ENCODE measurements at regions not wholly inside any gene's neighbourhood (a gene's known extent, or its start where the extent isn't known, plus 50 kb on each side); places are given as distances from the start of the nearest gene placed in this dataset.

DNA sequence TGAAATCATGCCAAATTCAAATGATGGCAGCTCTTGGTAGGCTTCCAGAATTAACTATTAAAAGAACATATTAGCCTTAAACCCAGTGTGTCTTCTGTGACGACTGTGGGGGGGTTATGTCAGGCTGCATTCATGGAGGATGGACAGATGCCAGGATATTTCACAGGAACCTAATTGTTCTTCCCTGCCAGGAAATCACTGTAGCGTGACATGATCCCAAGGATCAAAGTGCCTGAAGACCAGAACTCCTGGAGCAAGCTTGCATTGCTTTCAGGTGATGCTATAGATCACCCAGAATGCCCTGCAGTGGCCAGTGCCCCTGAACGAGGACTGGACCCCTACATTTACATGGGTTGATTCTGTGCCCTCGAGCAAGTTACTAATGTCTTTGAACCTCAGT lies 1093.0 kb upstream of the TENM3 start:
- Histone ChIP-seq H3K36me3 (ENCODE audit: insufficient read depth, low read length) (no peaks in the 10 kb centered on the region), H3K9me3 (ENCODE audit: low read length) (no peaks in the 10 kb centered on the region), H2AFZ (ENCODE audit: low read depth, low read length) (no peak overlapping the region), H3K4me3 (ENCODE audit: low read length) (no peak overlapping the region), H3K4me1 (ENCODE audit: insufficient read depth, low read length) (peaks cover 2% of the 10 kb centered on the region), H3K27me3 (ENCODE audit: insufficient read depth, low read length) (no peaks in the 10 kb centered on the region)

GRCh38 chr4:181151856-181152255 lies 1091.3 kb upstream of the TENM3 start:
- no peaks in the 10 kb centered on the region for H3K36me3 ChIP-seq (ENCODE audit: insufficient read depth, low read length)
- H3K4me3 ChIP-seq (ENCODE audit: low read length): no peak overlapping the region
- H3K27me3 ChIP-seq (ENCODE audit: insufficient read depth, low read length): no peaks in the 10 kb centered on the region
- H3K4me1 ChIP-seq (ENCODE audit: insufficient read depth, low read length): peaks cover 2% of the 10 kb centered on the region
- no peak overlapping the region for H2AFZ ChIP-seq (ENCODE audit: low read depth, low read length)
- H3K9me3 ChIP-seq (ENCODE audit: low read length): no peaks in the 10 kb centered on the region

DNA sequence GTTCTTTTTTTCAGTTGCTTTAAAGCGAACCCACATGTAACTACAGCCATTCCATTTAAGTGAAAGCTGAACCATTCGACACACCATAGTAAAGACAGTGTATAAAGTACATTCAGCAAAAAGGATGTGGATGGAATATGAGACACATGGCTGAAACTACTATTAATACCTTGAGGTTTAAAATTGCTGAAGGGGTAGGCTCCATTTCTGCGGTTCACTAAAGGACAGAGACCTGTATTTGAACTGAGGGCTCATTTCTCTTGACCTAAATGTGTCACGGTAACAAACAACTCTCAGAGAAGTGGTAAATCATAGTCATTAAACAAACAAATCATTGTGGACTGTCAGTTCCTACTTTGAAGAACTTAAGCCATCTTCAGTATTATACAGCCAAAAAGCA lies 1085.6 kb upstream of the TENM3 start:
- Histone ChIP-seq H3K9me3 (ENCODE audit: low read length) (no peaks in the 10 kb centered on the region), H3K4me3 (ENCODE audit: low read length) (no peak overlapping the region), H2AFZ (ENCODE audit: low read depth, low read length) (no peak overlapping the region), H3K4me1 (ENCODE audit: insufficient read depth, low read length) (no peaks in the 10 kb centered on the region), H3K27me3 (ENCODE audit: insufficient read depth, low read length) (no peaks in the 10 kb centered on the region), H3K36me3 (ENCODE audit: insufficient read depth, low read length) (no peaks in the 10 kb centered on the region)

GRCh38 chr4:181158971-181159370 lies 1084.2 kb upstream of the TENM3 start:
- Histone ChIP-seq H3K36me3 (ENCODE audit: insufficient read depth, low read length) (no peaks in the 10 kb centered on the region), H3K27me3 (ENCODE audit: insufficient read depth, low read length) (no peaks in the 10 kb centered on the region), H3K4me3 (ENCODE audit: low read length) (no peak overlapping the region), H2AFZ (ENCODE audit: low read depth, low read length) (no peak overlapping the region), H3K9me3 (ENCODE audit: low read length) (no peaks in the 10 kb centered on the region), H3K4me1 (ENCODE audit: insufficient read depth, low read length) (no peaks in the 10 kb centered on the region)

DNA sequence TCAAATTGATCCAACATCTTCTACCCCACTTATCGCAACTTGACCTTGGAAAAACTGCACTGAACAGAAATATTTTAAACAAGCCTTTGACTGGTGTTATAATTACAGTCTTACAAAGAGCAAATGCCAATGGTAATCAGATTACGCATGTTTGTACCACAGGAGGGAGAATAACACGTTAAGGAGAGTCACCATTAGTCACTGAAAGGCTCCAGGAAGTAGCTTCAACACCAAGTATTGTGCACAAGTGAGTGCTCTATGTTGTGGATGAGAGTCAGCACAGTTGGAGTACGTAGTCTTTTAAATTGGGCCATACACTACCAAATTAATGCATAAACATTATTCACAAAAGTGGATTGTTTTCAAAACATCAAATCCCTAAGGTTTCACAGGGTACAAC lies 1081.5 kb upstream of the TENM3 start:
- no peak overlapping the region for H3K4me3 ChIP-seq (ENCODE audit: low read length)
- no peaks in the 10 kb centered on the region for H3K36me3 ChIP-seq (ENCODE audit: insufficient read depth, low read length)
- no peaks in the 10 kb centered on the region for H3K9me3 ChIP-seq (ENCODE audit: low read length)
- H3K27me3 ChIP-seq (ENCODE audit: insufficient read depth, low read length): no peaks in the 10 kb centered on the region
- peaks cover 1% of the 10 kb centered on the region for H3K4me1 ChIP-seq (ENCODE audit: insufficient read depth, low read length)
- no peak overlapping the region for H2AFZ ChIP-seq (ENCODE audit: low read depth, low read length)

- H3K9me3 ChIP-seq (ENCODE audit: low read length): no peaks in the 10 kb centered on the region
- H3K27me3 ChIP-seq (ENCODE audit: insufficient read depth, low read length): no peaks in the 10 kb centered on the region
- no peak overlapping the region for H3K4me3 ChIP-seq (ENCODE audit: low read length)
- H2AFZ ChIP-seq (ENCODE audit: low read depth, low read length): no peak overlapping the region
- peaks cover 2% of the 10 kb centered on the region for H3K4me1 ChIP-seq (ENCODE audit: insufficient read depth, low read length)
- H3K36me3 ChIP-seq (ENCODE audit: insufficient read depth, low read length): no peaks in the 10 kb centered on the region
Measured at GRCh38 chr4:181162266-181162665, 1080.9 kb upstream of the TENM3 start.

DNA sequence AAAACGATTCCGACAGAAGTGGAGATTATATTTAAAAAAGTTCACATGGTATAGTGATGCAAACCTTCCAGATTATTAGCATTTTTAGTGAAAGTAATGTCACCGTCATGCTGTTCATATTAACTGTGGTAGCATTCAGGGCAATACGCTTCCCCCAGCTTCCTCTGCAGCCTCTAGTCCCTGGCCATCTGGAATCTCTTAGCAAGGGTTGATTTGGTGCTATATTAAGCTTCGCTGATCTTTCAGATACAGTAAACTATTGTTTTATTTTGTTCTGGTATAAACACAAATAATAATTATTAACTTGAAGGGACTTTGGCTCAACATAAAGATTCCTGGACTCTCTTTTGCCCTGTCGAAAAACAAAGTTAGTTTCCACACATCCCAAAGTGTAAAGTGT lies 1080.5 kb upstream of the TENM3 start:
- no peaks in the 10 kb centered on the region for H3K27me3 ChIP-seq (ENCODE audit: insufficient read depth, low read length)
- H3K9me3 ChIP-seq (ENCODE audit: low read length): no peaks in the 10 kb centered on the region
- no peak overlapping the region for H2AFZ ChIP-seq (ENCODE audit: low read depth, low read length)
- H3K36me3 ChIP-seq (ENCODE audit: insufficient read depth, low read length): no peaks in the 10 kb centered on the region
- peaks cover 2% of the 10 kb centered on the region for H3K4me1 ChIP-seq (ENCODE audit: insufficient read depth, low read length)
- H3K4me3 ChIP-seq (ENCODE audit: low read length): no peak overlapping the region

DNA sequence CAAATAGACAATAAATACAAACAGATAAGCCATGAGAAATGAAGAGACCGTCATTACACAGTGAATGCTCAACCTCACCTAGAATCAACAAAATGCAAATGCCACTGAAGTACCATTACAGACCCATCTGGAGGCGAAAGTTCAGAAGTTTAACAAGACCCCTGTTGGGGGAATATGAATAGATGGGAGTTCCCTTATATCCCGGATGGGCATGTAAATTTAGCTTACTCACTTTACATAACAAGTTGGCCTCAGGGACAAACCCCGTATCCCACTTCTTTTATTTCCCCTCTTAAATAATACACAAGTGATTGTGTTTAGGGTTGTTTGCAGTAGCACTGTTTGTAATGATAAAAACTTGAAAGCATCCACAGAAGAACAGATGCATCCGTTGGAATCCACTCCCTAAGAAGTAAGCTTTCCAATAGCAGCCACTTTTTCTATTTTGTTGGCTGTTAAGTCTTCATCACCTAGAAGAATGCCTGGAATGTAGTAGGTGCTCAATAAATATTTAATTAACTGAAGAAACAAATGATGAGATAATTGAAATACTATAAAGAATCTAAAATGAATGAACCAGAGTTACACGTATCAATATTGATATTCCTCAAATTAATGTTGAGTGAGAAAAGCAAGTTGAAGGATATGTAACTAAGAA lies 1076.3 kb upstream of the TENM3 start:
- Histone ChIP-seq H3K27me3 (ENCODE audit: insufficient read depth, low read length) (no peaks in the 10 kb centered on the region), H3K4me3 (ENCODE audit: low read length) (no peak overlapping the region), H3K36me3 (ENCODE audit: insufficient read depth, low read length) (no peaks in the 10 kb centered on the region), H3K9me3 (ENCODE audit: low read length) (no peaks in the 10 kb centered on the region), H2AFZ (ENCODE audit: low read depth, low read length) (no peak overlapping the region), H3K4me1 (ENCODE audit: insufficient read depth, low read length) (peaks cover 13% of the 10 kb centered on the region)

DNA sequence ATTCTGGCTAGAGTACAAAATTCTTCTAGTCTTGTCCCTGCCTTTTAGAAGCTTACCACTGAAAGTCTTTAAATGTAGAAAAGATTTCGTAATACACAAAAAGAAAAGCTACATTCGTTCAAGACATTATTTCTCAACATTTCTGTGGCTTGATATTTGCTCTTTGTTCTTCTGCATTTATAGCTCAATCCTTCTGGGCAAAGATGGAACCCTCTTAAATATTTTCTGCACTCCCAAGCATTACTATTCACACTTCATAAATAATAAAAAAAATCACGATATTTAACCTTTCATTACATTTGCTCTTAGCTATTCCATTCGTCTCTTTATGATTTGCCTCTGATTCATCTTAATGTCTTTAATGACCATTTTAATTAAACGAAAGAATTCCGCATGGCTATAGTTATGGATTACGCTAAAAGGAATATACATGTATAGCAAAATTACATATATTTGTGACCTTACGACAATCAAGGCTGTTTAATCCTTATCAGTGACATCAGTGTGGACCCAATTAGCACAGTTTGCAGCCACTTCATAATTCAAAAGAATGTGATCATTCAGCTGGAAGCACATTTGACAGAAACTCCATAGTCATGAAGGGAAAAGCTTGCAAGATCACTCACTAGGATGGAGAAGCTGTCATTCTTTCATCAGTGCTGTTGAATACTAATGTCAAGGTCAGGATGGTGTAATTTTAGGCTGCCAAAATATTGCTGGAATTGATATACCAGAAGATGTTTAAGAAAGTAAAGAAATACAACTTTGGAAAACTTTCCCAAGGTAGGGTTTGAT lies 1075.0 kb upstream of the TENM3 start:
- Histone ChIP-seq H3K36me3 (ENCODE audit: insufficient read depth, low read length) (no peaks in the 10 kb centered on the region), H3K27me3 (ENCODE audit: insufficient read depth, low read length) (no peaks in the 10 kb centered on the region), H3K4me1 (ENCODE audit: insufficient read depth, low read length) (peaks cover 20% of the 10 kb centered on the region), H3K4me3 (ENCODE audit: low read length) (no peak overlapping the region), H3K9me3 (ENCODE audit: low read length) (no peaks in the 10 kb centered on the region), H2AFZ (ENCODE audit: low read depth, low read length) (no peak overlapping the region)

- Histone ChIP-seq H2AFZ (ENCODE audit: low read depth, low read length) (peak overlapping the region; percentile 1), H3K4me1 (ENCODE audit: insufficient read depth, low read length) (peaks cover 23% of the 10 kb centered on the region), H3K9me3 (ENCODE audit: low read length) (no peaks in the 10 kb centered on the region), H3K36me3 (ENCODE audit: insufficient read depth, low read length) (no peaks in the 10 kb centered on the region), H3K4me3 (ENCODE audit: low read length) (no peak overlapping the region), H3K27me3 (ENCODE audit: insufficient read depth, low read length) (no peaks in the 10 kb centered on the region)
Measured at GRCh38 chr4:181173046-181173445, 1070.2 kb upstream of the TENM3 start.

GRCh38 chr4:181176306-181176705 lies 1066.9 kb upstream of the TENM3 start:
- no peaks in the 10 kb centered on the region for H3K9me3 ChIP-seq (ENCODE audit: low read length)
- H3K4me3 ChIP-seq (ENCODE audit: low read length): no peak overlapping the region
- H3K4me1 ChIP-seq (ENCODE audit: insufficient read depth, low read length): peaks cover 14% of the 10 kb centered on the region
- H3K36me3 ChIP-seq (ENCODE audit: insufficient read depth, low read length): no peaks in the 10 kb centered on the region
- no peak overlapping the region for H2AFZ ChIP-seq (ENCODE audit: low read depth, low read length)
- H3K27me3 ChIP-seq (ENCODE audit: insufficient read depth, low read length): no peaks in the 10 kb centered on the region

DNA sequence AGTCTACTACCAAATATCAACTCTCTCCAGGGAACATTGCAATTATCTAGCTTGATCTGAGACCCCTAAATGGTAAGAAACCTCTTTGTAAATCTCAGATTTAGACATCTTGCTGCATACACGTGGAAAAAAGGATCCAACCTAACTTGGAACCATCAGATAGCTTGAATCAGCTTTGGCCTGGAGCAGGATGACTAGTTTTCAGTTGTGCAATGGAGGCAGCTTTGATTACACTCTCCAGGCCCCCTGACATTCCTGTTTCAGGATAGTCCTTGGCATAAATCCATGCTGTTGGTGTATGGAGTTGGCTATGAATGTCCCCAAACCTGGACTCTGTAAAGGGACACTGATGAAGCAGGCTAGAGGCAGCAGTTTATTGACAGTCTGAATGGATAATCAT lies 1061.9 kb upstream of the TENM3 start:
- Histone ChIP-seq H2AFZ (ENCODE audit: low read depth, low read length) (no peak overlapping the region), H3K9me3 (ENCODE audit: low read length) (no peaks in the 10 kb centered on the region), H3K4me3 (ENCODE audit: low read length) (no peak overlapping the region), H3K36me3 (ENCODE audit: insufficient read depth, low read length) (no peaks in the 10 kb centered on the region), H3K4me1 (ENCODE audit: insufficient read depth, low read length) (no peaks in the 10 kb centered on the region), H3K27me3 (ENCODE audit: insufficient read depth, low read length) (no peaks in the 10 kb centered on the region)

DNA sequence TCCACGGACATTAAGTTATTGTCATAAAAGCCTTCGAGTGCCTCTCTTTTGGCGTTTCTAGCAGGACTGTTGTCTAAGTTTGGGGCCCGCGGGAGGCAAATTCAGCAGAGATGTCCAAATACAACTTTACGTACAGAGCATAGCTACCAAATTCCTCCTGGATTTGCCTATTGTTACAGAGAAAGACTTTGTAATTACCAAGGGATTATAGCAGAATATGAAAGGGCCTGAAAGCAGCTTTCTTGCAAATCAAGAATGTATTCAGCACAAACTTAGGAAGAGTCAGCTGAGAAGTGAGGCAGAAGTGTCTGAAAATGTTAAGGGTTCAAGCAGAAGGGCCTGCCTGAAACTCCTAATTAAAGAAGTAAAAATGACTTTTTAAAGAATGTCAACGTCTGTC lies 1053.5 kb upstream of the TENM3 start:
- H2AFZ ChIP-seq (ENCODE audit: low read depth, low read length): peak overlapping the region; percentile 80
- no peak overlapping the region for H3K4me3 ChIP-seq (ENCODE audit: low read length)
- H3K9me3 ChIP-seq (ENCODE audit: low read length): no peaks in the 10 kb centered on the region
- no peaks in the 10 kb centered on the region for H3K36me3 ChIP-seq (ENCODE audit: insufficient read depth, low read length)
- no peaks in the 10 kb centered on the region for H3K27me3 ChIP-seq (ENCODE audit: insufficient read depth, low read length)
- H3K4me1 ChIP-seq (ENCODE audit: insufficient read depth, low read length): peaks cover 15% of the 10 kb centered on the region

Measured in neuron (in vitro differentiated cells).